Activated CD8-positive, alpha-beta memory T cell treated with anti-CD3 and anti-CD28 coated beads, Interleukin-2, amount 50 U/mL, for 24 hours (primary cell): ENCODE measurements at regions not wholly inside any gene's neighbourhood (a gene's known extent, or its start where the extent isn't known, plus 50 kb on each side); places are given as distances from the start of the nearest gene placed in this dataset.

Experiments
- DNase-seq: peaks from one replicate; pipeline ENCODE4 v3.0.0-alpha.2; 2020; ENCODE audit errors: extremely low read depth

DNA sequence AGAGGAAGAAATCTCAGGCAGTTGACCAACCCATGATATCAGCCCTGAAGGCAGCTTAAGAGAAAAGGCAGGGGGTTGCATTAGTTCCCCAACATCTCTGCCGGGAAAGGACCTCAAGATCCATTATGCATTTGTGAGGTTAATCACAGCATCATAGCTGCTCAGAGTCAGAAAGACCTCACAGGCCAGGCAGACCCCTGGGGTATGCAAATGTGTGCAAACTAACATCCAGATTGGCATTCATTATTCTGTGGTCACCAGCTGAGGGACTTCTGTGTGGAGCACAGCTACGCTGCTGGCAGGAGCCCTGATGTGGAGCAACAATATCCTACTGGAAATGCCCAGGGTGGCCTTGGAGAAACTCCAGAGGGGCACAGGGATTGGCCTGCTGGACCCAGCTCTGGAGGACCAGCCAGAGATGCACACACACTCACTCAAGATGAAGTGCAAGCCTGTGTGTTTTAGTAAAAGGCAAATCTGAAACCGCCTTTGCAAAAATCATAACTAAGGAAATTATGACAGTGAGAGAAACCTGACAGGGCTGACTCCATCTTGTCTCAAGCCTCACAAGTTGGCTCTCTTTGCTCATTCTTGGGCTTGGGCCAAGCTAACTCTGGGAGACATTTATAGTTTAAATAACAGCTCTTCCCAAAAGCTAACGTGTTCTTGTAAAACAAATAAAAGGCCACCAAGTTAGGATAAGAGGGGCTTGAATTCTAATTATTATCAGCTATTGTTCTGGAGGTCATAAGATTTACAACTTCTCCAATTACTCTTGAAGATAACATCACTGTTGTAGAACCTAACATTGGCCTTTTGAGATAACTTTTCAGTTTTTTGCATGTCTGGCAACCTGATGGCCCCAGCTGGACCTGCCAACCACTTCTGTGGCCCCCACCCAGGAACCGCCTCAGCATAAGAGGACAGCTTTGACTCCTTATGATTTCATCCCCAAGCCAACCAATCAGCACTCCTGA lies 257.1 kb downstream of the UACA start:
- no peak for DNase-seq

DNA sequence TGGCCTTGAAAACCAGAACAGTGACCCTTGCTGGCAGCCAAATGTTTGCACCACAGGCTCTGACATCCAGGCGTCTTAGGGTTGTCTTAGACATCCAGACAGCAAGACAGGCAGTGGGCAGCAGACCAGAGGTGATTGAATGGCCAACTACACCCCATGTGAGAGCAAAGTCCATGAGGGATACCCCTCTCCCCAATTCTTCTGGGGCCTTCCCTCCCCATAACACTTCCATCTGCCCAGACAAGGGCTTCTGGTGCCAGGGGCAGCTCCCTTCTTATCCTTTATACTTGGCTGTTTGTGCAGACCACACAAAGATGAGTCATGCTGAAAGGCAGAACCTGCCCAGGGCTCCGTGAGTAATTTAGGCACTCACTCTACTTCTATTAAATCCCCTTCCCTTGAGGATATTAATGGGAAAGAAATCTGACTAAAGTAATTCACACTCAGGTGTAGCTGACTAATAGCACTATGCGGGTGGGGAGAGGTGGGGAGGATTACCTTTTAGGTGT lies 257.9 kb downstream of the UACA start:
- no peak for DNase-seq

DNA sequence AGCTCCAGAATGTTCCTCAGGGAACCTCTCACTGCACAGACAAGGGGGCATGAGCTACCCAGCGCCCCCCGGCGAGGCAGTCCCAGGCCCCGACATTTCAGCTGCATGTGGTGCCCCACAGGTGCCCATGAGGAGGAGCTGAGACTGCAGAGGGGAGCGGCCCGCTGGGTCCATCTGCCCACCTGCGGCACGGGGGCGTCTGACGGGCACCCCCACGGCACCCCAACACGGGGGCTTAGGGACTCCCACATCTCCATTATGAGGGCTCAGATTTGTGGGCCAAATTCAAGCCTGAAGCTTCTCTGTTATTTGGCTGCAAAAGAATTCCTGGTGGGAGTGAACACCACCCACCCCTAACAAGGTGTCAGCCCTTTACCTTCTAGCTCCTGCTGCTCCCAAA lies 258.4 kb downstream of the UACA start:
- no peak for DNase-seq

DNA sequence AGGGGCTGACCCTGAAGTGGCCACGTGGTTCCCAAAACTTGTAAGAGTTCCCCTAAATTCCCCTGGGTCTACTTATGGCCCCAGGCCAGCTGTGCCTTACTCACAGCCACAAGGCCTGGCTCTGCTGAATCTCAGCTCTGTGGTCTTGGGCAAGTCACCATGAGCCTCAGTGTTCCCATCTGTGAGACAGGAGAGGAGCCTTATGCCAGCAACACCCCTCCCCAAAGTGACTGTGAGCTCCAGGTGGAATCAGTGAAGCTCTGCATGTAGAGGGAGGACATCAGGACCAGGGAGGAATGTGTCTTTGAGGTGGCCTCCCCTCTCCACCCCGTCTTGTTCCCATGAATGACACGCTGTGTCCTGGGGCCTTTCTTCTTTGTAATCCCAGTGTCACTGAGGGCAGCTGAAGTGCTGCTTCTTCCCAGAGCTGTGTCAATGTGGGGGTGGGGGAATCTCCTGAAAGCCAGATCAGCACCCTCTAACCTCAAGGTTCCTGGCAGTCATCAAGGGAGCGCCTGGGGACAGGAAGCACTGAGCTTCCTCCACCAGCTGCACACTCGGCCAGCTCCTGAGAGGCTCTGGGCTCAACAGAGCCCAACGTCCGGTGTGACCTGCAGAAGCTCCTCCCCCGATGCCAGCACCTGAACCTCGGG lies 258.9 kb downstream of the UACA start:
- no peak for DNase-seq

DNA sequence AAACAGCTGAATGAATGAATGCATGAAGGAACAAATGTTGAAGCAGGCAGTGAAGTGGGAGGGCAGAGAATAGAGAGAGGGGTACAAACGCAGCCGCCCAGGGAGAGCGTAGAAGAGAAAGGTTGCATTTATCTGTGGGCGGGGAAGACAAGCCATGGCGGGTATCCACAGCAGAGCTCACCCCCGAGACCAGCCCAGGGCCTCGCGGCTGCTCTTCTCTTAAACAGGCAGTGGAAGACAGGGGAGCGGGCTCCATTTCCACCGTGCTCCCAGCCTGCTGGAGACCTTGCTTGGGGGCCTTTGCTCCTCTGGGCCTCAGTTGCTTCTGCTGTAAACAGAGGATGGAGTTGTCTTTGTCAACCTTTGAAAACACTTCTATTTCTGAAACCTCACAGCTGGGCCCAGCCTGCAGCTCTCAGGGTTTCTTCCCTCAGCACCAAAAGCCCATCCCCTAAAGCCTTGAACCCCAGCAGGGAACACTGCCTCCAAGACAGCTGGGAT lies 259.5 kb downstream of the UACA start:
- no peak for DNase-seq

DNA sequence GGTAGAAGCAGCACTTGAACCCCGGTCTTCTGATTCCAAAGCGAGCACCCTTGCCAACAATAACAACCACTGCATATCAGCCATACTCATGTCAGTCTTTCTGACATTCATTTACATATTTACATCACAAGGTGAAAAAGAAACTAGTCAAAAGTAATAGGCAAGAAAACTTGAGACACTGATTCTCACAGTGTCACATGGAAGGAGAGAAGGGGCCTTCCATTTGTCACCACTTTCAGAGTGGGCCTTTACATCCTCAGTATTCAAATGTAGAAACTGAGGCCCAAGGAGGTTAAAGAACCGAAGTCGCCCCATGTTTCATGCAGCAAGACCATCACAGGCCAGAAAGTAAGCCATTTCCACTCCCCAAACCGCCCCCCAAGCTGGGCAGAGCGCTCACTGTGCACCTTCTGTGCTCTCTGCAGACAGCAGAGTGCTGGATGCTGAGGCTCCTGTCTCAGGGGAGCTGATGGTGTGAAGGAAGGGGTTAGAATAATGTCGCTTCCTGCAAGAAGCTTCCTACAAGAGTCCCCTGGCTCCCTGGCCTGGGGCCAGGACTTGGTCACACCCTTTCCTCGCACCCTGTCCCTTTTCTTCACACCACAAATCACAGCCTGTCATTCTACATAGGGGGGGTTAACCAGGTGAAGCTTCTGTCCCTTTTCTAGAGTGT lies 260.1 kb downstream of the UACA start:
- DNase-seq = no peak

DNA sequence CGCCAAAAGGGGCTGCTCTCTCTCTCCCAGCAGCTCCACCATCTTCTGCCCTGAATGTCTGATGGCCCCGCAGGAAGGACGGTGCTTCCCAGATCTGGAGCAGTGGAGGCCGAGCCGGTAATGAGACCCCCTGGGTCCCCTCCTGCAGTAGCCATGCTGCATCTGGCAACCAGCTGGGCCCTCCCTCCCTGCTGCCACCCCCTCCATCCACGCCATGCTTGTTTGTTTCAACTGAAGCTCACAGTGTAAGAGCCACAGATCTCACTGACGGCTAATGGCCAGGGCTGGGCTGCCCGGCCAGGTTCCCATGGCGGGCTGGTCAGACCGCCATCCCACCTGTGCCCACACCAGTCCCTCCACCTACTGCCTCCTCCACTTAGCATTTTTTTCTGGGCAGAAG lies 260.8 kb downstream of the UACA start:
- no peak for DNase-seq

DNA sequence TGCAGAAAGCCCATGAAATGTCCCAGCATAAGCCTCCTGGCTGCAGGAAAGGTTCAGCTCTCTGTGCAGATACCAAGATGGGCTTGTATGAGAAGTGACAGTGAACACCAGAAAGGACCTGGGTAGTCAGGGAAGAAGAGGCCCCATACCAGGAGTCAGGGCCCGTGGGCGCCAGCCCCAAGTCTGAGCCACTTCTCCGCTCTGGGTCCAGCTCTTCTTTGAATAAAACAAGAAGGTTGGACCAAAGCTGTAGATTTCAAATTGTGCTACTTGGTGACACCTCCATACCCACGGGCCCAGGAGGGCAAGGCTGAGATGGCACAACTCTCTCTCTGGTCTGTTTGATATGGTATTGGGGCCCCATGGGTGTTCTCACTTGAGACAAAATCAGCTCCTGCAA lies 261.5 kb downstream of the UACA start:
- no peak for DNase-seq

DNA sequence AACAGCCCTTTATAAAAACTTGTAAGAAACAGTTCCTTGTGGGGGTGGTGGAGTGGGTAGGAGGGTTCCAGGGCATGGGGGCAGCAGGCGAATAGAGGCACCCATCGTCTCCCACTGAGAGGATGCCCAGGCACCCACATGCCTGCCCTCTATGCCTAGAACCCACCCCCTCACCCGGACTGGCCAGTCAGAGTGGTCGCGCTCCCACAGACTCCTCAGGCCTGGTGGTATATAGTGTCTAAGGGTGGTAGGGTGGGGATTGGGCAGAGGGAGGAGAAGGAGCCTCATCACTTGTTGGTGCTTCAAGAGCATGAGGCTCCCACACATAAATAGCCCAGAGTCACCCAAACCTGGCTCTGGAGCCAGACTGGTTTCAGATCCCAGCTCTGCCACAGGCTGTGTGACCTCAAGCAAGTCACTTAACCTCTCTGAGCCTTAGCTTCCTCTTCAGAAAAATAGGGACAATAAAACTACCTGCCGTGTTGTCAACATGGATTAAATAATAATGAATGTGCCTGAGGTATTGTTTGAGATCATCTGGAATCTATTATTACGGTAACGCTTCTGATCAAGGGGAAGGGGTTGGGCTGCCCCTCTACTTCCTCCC lies 262.1 kb downstream of the UACA start:
- no peak for DNase-seq

DNA sequence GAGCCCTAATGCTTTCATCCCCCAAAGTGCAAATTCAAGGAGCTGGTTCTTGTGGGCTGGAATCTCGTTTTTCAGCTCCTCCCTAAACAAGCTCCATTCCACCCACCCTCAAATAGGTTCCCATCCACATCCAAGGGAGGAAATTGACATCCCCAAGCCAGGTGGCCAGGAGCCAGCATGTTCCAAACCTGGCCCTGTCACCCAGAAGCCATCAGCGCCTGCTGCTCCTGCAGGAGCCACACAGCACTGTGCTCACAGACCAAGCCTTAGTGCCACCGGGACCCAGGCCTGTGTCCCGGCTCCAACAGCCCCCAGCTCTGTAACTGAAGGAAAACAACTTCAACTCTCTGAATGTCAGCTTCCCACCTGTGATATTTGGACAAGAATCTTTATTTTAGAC lies 263.6 kb downstream of the UACA start:
- no peak for DNase-seq

DNA sequence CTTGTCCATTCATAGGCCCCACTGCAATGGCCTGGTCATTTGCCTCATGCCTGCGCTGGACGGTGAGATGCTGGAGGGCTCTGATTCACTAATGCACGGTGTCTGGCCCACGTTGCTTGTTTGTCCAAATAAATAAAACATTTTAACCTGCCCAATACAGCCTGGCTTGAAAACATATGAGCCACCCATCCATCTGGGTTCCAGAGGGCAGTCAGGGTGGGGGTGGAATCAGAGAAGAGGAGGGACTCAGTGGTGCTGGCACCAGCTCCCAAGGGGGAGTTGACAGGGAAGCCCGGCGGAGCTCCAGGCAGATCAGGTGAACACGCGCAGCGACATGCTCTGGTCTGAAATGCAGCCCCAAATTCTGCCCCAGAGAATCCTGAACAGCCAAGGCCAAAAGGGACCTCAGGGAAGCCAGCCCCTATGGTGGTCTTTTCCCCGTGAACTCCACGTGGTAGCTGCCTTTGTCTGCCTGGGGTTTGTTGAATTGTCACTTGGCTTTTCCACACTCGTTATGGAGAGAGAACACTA lies 265.2 kb downstream of the UACA start:
- DNase-seq = no peak

DNA sequence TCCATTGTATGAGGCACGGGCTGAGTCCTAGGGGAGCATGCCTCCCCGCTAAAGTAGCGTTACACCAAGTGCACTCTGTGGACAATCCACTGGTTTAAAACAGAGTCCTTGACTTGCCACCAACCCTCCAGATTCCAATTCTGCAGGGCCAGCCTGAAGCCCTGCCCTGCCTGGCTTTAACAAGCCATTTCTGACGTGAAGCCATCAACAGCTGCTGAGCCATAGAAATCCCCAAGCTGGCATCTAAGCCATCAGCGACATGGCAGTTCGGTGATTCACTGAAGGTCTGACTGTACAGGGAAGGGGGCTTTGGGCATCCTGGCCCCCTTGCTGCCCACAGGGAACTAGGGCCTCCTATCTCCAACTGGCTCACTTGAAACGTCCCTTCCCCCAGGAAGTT lies 265.7 kb downstream of the UACA start:
- no peak for DNase-seq

DNA sequence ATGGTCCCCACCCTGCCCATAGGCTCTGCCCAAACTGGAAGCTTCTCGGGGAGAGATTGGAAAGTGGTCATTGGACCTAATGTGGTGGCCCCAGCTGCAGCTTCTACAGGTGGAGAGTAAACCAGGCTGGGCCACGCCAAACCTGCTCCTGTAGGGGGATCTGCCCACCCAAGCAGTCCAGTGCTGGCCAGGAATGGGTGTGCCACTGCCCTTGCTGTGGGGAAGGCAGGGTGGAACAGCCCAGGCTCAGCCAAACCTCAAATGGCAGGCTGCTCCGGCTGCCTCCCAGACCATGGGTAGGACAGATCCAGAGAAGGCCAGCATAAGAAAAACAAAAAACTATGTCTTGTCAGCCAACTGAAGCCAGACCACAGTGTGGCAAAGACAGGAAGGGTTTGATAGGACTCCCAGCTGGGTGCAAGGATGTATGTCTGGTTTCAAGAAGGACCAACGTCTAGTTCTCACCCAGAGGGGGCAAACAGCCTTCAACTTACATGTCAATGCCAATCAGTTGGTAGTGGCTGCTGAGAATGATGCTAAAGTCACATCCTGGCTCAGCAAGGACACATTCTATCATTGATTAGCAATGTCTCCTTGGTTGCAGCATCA lies 267.3 kb downstream of the UACA start:
- DNase-seq = no peak

DNA sequence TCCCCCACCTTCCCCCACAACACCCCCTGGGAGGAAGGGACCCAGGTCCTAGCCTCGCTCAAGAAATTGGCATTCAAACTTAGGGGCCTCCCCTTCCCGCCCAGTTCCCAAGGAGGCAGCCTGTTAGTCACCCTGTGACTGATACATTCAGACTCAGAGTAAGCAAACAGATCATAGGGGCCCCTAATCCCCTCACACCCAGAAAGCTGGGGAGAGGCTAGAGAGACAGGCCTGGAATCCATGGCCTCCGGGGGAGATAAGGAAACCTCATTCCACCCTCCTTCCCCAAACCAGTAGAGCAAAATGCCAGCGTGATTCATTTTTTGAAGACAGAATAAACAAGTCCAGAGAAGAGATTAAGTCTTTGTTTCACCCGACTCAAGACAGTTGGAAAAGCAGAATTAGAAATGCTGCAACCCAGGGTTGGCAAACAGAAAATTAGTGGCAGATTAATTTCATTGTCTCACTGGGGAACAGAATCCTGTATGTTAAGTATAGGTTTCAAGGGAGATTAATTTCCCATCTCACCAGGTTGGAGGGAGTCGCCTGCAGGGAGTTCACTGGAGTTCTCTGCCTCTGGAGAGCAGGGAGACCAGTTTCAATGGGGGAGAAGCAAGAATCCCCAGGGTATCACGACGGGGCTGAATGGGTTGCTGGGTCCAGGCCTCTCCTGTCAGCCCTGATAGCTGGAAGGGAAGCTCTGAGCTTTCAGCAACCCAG lies 268.3 kb downstream of the UACA start:
- no peak for DNase-seq

DNA sequence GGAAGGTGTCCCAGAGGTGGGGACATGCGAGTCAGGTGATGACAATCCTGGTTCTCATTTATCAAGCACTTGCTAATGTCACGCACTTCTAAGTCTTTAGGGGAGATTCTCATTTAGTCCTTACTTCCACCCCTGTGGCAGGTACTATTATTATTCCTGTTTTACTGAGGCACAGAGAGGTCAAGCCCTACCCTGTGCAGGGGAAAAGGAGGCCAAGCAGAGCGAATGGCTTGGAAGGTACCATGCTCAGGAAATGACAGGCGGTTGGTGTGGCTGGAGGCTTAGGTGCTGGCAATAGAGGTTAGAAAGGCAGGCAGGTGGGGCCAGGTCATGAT lies 268.9 kb downstream of the UACA start:
- no peak for DNase-seq

DNA sequence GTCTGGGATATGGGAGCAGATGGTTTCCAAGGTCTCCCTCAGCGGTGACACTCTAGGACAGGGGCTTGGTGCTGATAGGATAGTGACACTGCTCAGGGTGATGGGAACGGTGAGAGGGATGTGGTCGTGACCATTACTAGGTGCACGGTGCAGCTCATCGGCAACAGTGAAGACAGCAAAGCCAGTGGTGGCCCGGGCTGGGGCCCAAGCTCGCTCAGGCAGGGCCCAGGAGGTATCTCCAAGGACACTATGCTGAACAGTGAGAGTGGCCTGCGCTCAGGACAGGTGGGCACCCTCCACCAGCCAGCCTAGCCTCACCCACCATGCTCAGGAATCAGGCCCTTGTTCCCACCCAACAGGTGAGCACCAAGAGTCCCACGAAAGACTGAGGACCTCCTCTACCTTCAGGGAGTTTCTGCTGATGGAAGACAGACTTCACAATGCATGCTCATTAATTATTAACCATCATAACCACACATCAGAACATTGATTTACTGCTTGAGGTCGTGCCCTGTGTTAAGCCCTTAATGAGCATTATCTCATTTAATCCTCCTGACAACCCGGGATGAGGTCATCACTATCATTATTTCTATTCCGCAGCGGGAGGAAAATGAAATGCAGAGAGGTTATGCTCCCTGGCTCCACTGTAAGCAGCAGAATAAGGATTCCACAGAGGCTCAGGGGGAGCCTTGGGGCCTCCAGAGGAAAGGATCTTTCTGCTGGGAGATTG lies 269.4 kb downstream of the UACA start:
- DNase-seq = no peak

DNA sequence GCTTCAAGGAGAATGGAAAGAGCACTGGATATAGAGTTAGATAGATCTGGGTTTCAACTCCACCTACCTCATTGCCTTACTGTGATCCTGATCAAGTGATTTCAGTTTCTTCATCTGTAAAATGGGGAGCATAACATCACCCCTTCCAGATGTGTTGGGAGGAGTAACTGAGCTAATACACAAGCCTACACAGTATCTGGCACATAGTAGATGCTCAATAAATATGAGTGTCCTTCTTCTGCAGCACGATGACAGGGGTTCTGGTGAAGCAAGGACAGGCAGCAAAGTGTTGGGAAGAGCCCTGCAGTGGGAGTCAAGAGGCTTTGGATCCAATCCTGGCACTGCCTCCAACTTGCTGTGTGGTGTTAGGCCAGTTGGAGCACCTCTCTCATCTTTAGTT lies 270.0 kb downstream of the UACA start:
- DNase-seq = no peak

DNA sequence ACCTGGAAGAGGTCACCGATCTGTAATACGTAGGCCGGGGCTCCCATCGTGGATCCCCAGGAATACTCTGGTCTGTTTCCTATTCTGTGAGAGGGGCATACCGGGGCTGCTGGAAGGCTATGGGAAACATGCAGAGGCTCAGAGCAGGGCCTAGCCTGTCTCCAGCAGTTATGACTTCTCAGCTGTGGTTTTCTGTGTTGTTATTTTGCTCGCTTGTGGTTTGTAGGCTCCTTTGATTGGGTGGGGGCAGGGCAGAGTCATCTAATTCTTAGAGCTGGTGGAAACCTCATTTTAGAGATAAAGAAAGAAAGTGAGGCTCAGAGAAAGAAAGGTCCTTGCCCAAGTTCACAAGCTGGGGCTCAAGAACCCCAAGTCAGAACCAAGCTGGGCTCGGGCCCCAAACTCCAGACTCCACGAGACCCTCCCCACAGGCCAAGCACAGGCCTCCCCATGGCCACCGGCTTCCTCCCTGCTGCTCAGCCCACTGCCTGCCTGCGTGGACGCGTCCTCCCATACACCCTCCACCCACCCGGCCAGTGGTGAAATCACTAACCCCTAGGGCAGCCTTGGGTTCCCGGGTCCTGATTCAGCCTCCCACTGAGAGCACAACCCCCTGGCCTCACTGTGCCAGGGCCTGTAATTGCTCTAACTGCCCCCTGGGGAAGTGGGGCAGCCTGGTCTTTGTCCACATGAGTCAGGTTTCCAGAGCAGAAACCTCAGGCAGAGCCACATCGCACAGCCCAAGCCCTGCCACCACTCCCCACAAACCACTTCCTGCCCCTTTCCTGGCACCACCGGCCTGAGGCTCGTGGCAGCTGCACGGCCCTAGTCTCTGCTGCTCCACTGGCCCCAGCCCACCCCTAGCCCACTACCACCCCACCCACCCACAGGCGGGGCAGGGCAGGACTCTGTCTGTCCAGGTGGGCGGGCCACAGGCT lies 270.8 kb downstream of the UACA start:
- DNase-seq = peak; percentile 66

DNA sequence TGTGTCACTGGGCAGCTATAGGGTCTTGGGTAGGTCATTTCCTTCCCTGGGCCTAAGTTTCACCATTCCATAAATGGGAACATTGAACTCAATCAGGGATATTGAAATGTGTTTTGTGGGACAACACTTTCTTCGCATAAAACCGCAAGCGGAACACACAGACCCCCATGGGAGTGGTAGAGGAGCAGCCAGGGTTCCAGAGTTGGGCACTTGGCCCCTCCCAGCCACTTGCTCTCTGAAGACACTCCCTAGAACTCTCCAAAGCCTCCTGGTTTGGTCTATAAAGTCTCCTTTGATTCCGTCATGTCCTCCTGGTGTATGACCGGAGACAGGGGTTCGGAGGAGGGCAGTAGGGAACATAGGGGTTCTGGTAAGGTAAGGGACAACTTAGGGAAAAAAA lies 271.7 kb downstream of the UACA start:
- no peak for DNase-seq
